Colon (tissue), 2 donors: ENCODE measurements at regions not wholly inside any gene's neighbourhood (a gene's known extent, or its start where the extent isn't known, plus 50 kb on each side); places are given as distances from the start of the nearest gene placed in this dataset.

Source experiments
- FAIRE-seq: peaks from 2 replicates; lab custom pipeline; 2012; peaks lifted over from hg19 to GRCh38; lab: Jason Lieb, UNC
- donor health status: control.
- donor health status: control.

DNA sequence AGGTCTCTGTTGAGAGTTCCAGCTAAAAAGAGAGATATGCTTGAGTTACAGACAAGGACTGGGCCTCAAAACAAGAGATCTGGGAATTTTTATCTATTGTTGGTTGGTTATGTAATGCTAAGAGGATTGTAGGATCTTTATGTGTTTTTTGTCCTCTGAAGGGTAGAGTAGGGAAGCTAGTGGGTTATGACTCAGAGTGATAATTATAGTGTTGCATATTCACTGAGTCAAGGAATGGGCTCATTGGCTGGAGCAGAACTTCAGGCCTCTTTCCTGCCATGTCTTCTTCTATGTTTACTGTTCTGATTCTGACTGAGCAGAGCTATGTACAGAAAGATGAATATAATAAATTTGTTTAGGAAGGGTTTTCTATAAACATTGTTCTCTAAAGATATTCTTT, 66.1 kb upstream of the NOX3 start:
- no peak for FAIRE-seq

DNA sequence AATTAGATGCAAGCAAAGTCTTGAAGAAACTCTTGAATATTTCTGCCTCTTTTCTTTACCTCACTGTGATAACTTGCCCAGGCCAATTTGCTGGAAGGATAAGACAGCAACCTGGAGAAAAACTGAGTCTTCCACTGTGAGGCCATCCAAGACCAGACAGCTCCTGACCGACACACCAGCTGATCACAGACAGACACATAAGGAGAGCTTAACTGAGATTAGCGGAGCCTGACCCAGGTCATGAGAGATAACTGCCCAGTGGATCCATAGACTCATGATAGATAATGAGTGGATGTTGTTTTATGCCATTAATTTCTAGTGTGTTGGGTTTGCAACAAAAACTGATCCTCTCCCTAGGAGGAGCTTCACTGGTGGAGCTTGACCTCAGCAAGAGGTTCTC, 64.4 kb upstream of the NOX3 start:
- FAIRE-seq = no peak

DNA sequence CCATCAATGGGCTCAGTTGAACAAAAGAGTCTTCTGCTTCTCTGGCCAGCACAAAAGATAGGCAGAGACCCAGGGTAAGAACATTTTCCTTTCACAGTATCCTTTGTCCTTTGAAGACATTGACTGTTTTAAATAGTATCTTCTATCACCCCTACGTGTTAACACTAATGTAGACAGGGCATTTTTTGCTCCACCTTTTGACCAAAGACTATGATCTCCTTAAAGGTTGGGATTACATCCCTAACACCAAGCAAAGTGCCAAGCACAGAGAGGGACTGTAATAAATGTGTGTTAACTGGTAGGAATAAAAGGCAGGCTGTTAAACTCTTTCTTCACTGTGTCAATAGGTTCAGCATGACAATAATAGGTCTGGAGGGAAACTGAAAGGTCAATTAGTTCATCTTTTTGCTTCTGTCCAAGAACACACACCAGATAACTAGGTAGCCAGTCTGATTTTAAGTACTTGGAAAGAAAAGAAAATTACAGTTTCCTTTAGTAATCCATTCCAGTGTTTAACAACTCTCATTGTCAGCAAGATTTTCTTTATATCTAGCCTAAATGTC, 63.6 kb upstream of the NOX3 start:
- FAIRE-seq = no peak

DNA sequence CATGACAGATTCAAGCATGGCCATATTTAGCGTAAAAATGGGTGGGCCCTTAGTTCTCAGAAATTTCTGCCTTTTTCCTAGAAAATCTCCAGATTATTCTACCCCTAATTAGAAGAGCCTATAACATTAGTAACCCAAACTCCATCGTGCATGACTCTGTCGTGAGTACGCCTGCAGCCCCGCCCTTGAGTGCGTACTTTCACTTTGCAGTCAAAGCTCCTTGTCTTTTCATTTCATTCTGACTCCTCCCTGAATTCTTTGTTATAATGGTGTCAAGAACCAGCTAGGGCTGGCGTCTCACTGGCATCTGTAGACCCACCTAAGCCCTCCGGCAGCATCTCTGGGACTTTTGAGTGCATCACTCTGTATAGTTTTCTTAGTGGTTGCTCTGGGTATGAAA, 61.7 kb upstream of the NOX3 start:
- no peak for FAIRE-seq

DNA sequence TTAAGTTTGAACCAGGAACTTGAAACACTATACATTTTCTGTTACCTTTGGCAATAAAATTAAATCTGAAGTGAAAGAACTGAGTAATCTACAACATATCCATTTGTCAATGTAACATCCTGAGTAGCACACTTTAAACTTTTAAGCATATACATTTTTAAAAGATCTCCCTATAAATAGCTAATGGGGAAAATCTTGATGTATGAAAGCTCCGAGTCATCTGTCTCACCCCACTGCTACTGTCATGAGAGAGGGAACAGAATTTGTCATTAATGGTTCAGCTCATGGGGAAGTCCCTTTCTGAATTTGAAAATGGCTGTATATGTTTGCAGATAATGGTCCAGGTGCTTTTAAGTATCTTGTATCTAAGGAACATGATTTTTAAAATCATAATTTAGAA, 55.2 kb upstream of the NOX3 start:
- no peak for FAIRE-seq

DNA sequence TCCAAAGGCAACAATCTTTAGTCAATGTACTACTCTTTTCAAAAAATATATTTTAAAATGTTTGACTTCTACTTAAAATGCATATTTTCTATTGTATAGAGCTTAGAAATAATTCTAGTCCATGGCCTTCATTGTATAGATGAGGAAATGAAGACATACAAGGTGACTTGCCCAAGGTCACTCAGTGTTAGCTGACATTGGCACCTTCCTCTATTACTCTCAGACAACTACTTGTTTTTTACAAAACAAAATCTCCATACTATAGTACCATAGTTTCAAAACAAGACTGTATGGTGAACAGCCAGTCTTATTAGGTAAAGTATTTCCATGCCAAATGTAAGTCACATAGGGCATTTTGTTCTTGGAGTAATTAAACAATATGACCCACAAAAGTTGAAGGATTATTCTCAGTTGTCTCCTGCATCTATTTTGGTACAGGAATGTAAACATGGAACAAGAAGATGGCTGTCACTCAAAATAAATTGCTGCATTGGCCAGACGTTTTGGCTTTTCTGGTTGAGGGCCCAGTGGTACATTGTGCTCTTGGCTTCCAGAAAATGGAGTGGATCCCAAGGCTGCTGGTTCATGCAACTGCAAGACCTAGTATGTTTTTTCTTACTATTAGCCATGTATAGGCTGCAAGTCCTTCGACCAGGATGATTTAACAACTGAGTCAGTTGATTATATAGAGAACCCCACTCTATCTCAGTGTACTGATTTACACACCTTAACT, 54.3 kb upstream of the NOX3 start:
- no peak for FAIRE-seq

DNA sequence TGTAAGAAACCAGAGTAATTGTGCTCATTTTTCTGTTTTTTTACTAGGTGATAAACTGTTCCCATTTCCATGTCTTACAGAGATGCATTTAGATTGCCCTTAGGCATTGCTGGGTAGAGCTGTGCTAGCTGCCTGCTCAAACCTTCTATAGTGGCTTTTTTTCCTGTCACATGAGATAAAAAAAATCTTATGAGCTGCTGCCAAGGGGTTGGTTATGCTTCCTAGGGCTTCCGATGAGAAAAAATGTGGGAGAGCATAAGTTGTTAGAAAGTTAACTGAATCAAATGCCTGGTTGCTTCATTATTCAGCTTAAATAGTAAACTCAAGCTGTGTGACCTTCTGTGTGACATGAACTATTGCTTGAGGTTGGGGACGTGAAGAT, 50.0 kb upstream of the NOX3 start:
- FAIRE-seq = no peak
